GM23338 (cell line): ENCODE measurements at regions not wholly inside any gene's neighbourhood (a gene's known extent, or its start where the extent isn't known, plus 50 kb on each side); places are given as distances from the start of the nearest gene placed in this dataset.

Experiments used
- ATAC-seq: fragments of 200-7000 bp; cut with Tn5 transposase; 3 replicates; pipeline ENCODE4 v1.9.1; 2020
- DNase-seq: peaks from one replicate; pipeline ENCODE4 v3.0.0-alpha.2; 2015; ENCODE audit warnings: low spot score
- H2AFZ ChIP-seq: fragments of 200-600 bp; sonication (generic); 2 replicates; pipeline ENCODE4 v1.8.0; 2016; ENCODE audit warnings: antibody characterized with exemption, mild to moderate bottlenecking, moderate library complexity
- H3F3A ChIP-seq: fragments of 200-600 bp; sonication (generic); replicated peaks from 2 replicates; pipeline ENCODE4 v1.8.0; 2017; ENCODE audit warnings: antibody characterized with exemption, mixed run types, low read depth
- H3K27ac ChIP-seq: fragments of 200-600 bp; sonication (generic); 2 replicates; pipeline ENCODE4 v1.6.1; 2016; ENCODE audit warnings: low read depth
- H3K27me3 ChIP-seq: fragments of 200-600 bp; sonication (generic); 2 replicates; pipeline ENCODE4 v1.8.0; 2016; ENCODE audit warnings: mild to moderate bottlenecking, mixed run types, moderate library complexity; ENCODE audit not compliant: insufficient read depth
- H3K36me3 ChIP-seq: fragments of 200-600 bp; sonication (generic); 2 replicates; pipeline ENCODE4 v1.8.0; 2016; ENCODE audit warnings: mild to moderate bottlenecking; ENCODE audit not compliant: insufficient read depth
- H3K4me1 ChIP-seq: fragments of 200-600 bp; sonication (generic); 2 replicates; pipeline ENCODE4 v1.8.0; 2016; ENCODE audit warnings: mild to moderate bottlenecking, moderate library complexity; ENCODE audit not compliant: insufficient read depth
- H3K4me2 ChIP-seq: fragments of 200-600 bp; sonication (generic); 2 replicates; pipeline ENCODE4 v1.7.1; 2017; ENCODE audit warnings: mixed run types
- H3K4me3 ChIP-seq: fragments of 200-600 bp; sonication (generic); 2 replicates; pipeline ENCODE4 v1.6.1; 2016; ENCODE audit warnings: mixed run types
- H3K79me2 ChIP-seq: fragments of 200-600 bp; sonication (generic); replicated peaks from 2 replicates; pipeline ENCODE4 v1.8.0; 2017; ENCODE audit warnings: mild to moderate bottlenecking; ENCODE audit not compliant: insufficient read depth
- H3K9me2 ChIP-seq: fragments of 200-600 bp; sonication (generic); 2 replicates; pipeline ENCODE4 v1.8.0; 2017; ENCODE audit not compliant: insufficient read depth
- H4K20me1 ChIP-seq: fragments of 200-600 bp; sonication (generic); replicated peaks from 2 replicates; pipeline ENCODE4 v1.8.0; 2017; ENCODE audit warnings: mild to moderate bottlenecking; ENCODE audit not compliant: insufficient read depth
- H3K27ac Mint-ChIP-seq: 2 replicates; pipeline ENCODE4 v1.8.0; 2020; ENCODE audit warnings: inconsistent platforms, mild to moderate bottlenecking, moderate library complexity, mixed read lengths
- H3K27me3 Mint-ChIP-seq: 3 replicates; pipeline ENCODE4 v1.8.0; 2022; ENCODE audit warnings: low read depth, mild to moderate bottlenecking, moderate library complexity, mixed read lengths, inconsistent platforms; ENCODE audit not compliant: insufficient read depth, poor library complexity
- H3K36me3 Mint-ChIP-seq: 3 replicates; pipeline ENCODE4 v1.8.0; 2021; ENCODE audit warnings: low read depth, mild to moderate bottlenecking, inconsistent platforms, moderate library complexity, mixed read lengths
- H3K4me1 Mint-ChIP-seq: 3 replicates; pipeline ENCODE4 v1.8.0; 2020; ENCODE audit warnings: mild to moderate bottlenecking, inconsistent platforms, mixed read lengths
- H3K4me3 Mint-ChIP-seq: 3 replicates; pipeline ENCODE4 v1.8.0; 2021; ENCODE audit warnings: moderate library complexity, mild to moderate bottlenecking, inconsistent platforms, mixed read lengths
- H3K9me3 Mint-ChIP-seq: 3 replicates; pipeline ENCODE4 v1.8.0; 2020; ENCODE audit warnings: moderate library complexity, mild to moderate bottlenecking, inconsistent platforms, mixed read lengths
- CREB1 ChIP-seq: fragments of 250-450 bp; sonication (Bioruptor Pico); IDR thresholded peaks from 2 replicates; pipeline ENCODE4 v1.5.0; 2020; ENCODE audit warnings: low read depth, mild to moderate bottlenecking, moderate library complexity
- CTCF ChIP-seq, 2 experiments: fragments of 200-600 bp in 1 of 2; sonication (generic) in 1 of 2; conservative IDR thresholded peaks; 2 replicates each; pipeline versions ENCODE4 v1.5.1 to v1.6.1; 2016 to 2017; ENCODE audit warnings: antibody characterized with exemption in 2 of 2, low read depth in 2 of 2, mild to moderate bottlenecking in 2 of 2, moderate library complexity in 1 of 2
- ETS1 ChIP-seq: IDR thresholded peaks from 2 replicates; pipeline ENCODE4 v1.6.1; 2016; ENCODE audit warnings: antibody characterized with exemption
- EZH2 ChIP-seq: fragments of 200-600 bp; sonication (generic); IDR thresholded peaks from one replicate; pipeline ENCODE4 v1.8.0; 2017; ENCODE audit warnings: antibody characterized with exemption, mild to moderate bottlenecking, low read depth; ENCODE audit not compliant: unreplicated experiment
- NANOG ChIP-seq: IDR thresholded peaks from 2 replicates; pipeline ENCODE4 v1.6.1; 2016; ENCODE audit warnings: antibody characterized with exemption, borderline replicate concordance
- POLR2AphosphoS5 ChIP-seq: IDR thresholded peaks from 2 replicates; pipeline ENCODE4 v1.6.1; 2016; ENCODE audit warnings: antibody characterized with exemption, low read depth
- REST ChIP-seq: IDR thresholded peaks from one replicate; pipeline ENCODE4 v1.6.1; 2018; ENCODE audit warnings: antibody characterized with exemption; ENCODE audit not compliant: unreplicated experiment
- STAT1 ChIP-seq: IDR thresholded peaks from one replicate; pipeline ENCODE4 v1.6.1; 2016; ENCODE audit warnings: antibody characterized with exemption; ENCODE audit not compliant: unreplicated experiment
- ZNF114 ChIP-seq: fragments of 250-450 bp; sonication (Bioruptor Pico); IDR thresholded peaks from 2 replicates; pipeline ENCODE4 v1.5.0; 2020; ENCODE audit warnings: mild to moderate bottlenecking, moderate library complexity
- ZNF331 ChIP-seq: fragments of 250-450 bp; sonication (Bioruptor Pico); IDR thresholded peaks from 2 replicates; pipeline ENCODE4 v1.5.0; 2020; ENCODE audit warnings: low read depth, mild to moderate bottlenecking, moderate library complexity

- TF ChIP-seq REST: no peak
- TF ChIP-seq ZNF114 (CRISPR knock-in tag): no peak
- no peak for TF ChIP-seq CTCF (conservative IDR thresholded peaks at IDR 0.05; ENCODE audit: low read depth in 2 of 2)
- no peak for TF ChIP-seq EZH2
- TF ChIP-seq CREB1 (CRISPR knock-in tag): no peak
- DNase-seq: no peak
- no peaks in the 10 kb centered on the region for H3K9me2 ChIP-seq
- no peaks in the 10 kb centered on the region; the same call in 2 of the 3 replicates for H3K4me1 Mint-ChIP-seq
- no peak for ATAC-seq
- H3K4me3 ChIP-seq: no peak overlapping the region
- H3K36me3 ChIP-seq: no peaks in the 10 kb centered on the region
- H3K4me3 Mint-ChIP-seq: no peak overlapping the region
- H3K27me3 Mint-ChIP-seq: peaks cover 2% of the 10 kb centered on the region
- H3K27ac ChIP-seq: no peak overlapping the region
- H3K27me3 ChIP-seq: no peaks in the 10 kb centered on the region
- H3K9me3 Mint-ChIP-seq: no peaks in the 10 kb centered on the region
- H2AFZ ChIP-seq: no peak overlapping the region
- H3K4me1 ChIP-seq: no peaks in the 10 kb centered on the region
- no peaks in the 10 kb centered on the region for H3F3A ChIP-seq
- no peaks in the 10 kb centered on the region for H3K79me2 ChIP-seq
- no peak overlapping the region for H3K27ac Mint-ChIP-seq
- H3K36me3 Mint-ChIP-seq: no peaks in the 10 kb centered on the region
- H3K4me2 ChIP-seq: no peak overlapping the region
- no peaks in the 10 kb centered on the region for H4K20me1 ChIP-seq
These were observed 198.8 kb downstream of the DAD1 start for GRCh38 chr14:22390195-22390594.

GRCh38 chr14:22388669-22389595 lies 200.1 kb downstream of the DAD1 start:
- DNase-seq (no peak), ATAC-seq (no peak)
- Mint-ChIP-seq H3K4me1 (no peaks in the 10 kb centered on the region; the same call in 2 of the 3 replicates), H3K9me3 (no peaks in the 10 kb centered on the region), H3K36me3 (no peaks in the 10 kb centered on the region), H3K27me3 (peaks cover 2% of the 10 kb centered on the region), H3K4me3 (no peak overlapping the region), H3K27ac (no peak overlapping the region)
- Histone ChIP-seq H3K79me2 (no peaks in the 10 kb centered on the region), H3K36me3 (no peaks in the 10 kb centered on the region), H3K4me2 (no peak overlapping the region), H3K27me3 (no peaks in the 10 kb centered on the region), H3K4me3 (no peak overlapping the region), H4K20me1 (no peaks in the 10 kb centered on the region), H3F3A (no peaks in the 10 kb centered on the region), H3K4me1 (no peaks in the 10 kb centered on the region), H2AFZ (peak overlapping the region; percentile 47; the same call in 1 of the 2 replicates), H3K27ac (no peak overlapping the region), H3K9me2 (no peaks in the 10 kb centered on the region)
- TF ChIP-seq ZNF331 (CRISPR knock-in tag) (no peak), NANOG (no peak), ETS1 (no peak), POLR2AphosphoS5 (no peak), REST (no peak), CREB1 (CRISPR knock-in tag) (no peak), STAT1 (no peak)
